WTC11 (cell line): ENCODE measurements at regions not wholly inside any gene's neighbourhood (a gene's known extent, or its start where the extent isn't known, plus 50 kb on each side); places are given as distances from the start of the nearest gene placed in this dataset.

Experiments used
- ATAC-seq: fragments of 200-7000 bp; cut with Tn5 transposase; 2 replicates; pipeline ENCODE4 v1.10.0; 2021; ENCODE audit warnings: mild to moderate bottlenecking, moderate library complexity
- CTCF ChIA-PET: fragments of 300-600 bp; sonication (Branson Sonifier 250); formaldehyde crosslinking; loops from one replicate; lab custom pipeline; 2021; ENCODE audit warnings: antibody characterized with exemption; lab: Charles Lee
- POLR2A ChIA-PET: fragments of 350-600 bp; sonication (Branson Sonifier 250); formaldehyde crosslinking; loops from one replicate; lab custom pipeline; 2021; ENCODE audit warnings: antibody characterized with exemption; lab: Charles Lee
- DNase-seq: peaks from one replicate; pipeline ENCODE4 v3.0.0; 2021; ENCODE audit warnings: low spot score
- H3K27ac Mint-ChIP-seq: 2 replicates; pipeline ENCODE4 v1.8.0; 2021; ENCODE audit warnings: mixed read lengths
- H3K27me3 Mint-ChIP-seq: 2 replicates; pipeline ENCODE4 v1.8.0; 2021; ENCODE audit warnings: low read depth, mild to moderate bottlenecking, moderate library complexity, mixed read lengths
- H3K36me3 Mint-ChIP-seq: 2 replicates; pipeline ENCODE4 v1.8.0; 2021; ENCODE audit warnings: mixed read lengths
- H3K4me1 Mint-ChIP-seq: 2 replicates; pipeline ENCODE4 v1.8.0; 2022; ENCODE audit warnings: mixed read lengths
- H3K4me3 Mint-ChIP-seq: 2 replicates; pipeline ENCODE4 v1.8.0; 2021; ENCODE audit warnings: mild to moderate bottlenecking, moderate library complexity, mixed read lengths
- H3K9me3 Mint-ChIP-seq: 2 replicates; pipeline ENCODE4 v1.8.0; 2021; ENCODE audit warnings: mixed read lengths
- ETV6 ChIP-seq: sonication (generic); formaldehyde crosslinking; IDR thresholded peaks from 2 replicates; pipeline ENCODE4 v1.8.1; 2022; ENCODE audit warnings: mild to moderate bottlenecking, missing genetic modification reagents
- HMGA2 ChIP-seq: fragments of 250-450 bp; sonication (Bioruptor Pico); IDR thresholded peaks from 2 replicates; pipeline ENCODE4 v1.4.0; 2021; ENCODE audit warnings: mild to moderate bottlenecking, moderate library complexity
- MXD4 ChIP-seq: fragments of 250-450 bp; sonication (Bioruptor Pico); IDR thresholded peaks from 2 replicates; pipeline ENCODE4 v1.8.0; 2021; ENCODE audit warnings: mild to moderate bottlenecking, moderate library complexity, borderline replicate concordance
- NR1H2 ChIP-seq: sonication (generic); formaldehyde crosslinking; IDR thresholded peaks from 2 replicates; pipeline ENCODE4 v1.9.0; 2021; ENCODE audit warnings: mild to moderate bottlenecking, moderate library complexity, missing genetic modification reagents
- NR2C2 ChIP-seq: sonication (generic); formaldehyde crosslinking; IDR thresholded peaks from 2 replicates; pipeline ENCODE4 v1.8.0; 2022; ENCODE audit warnings: mild to moderate bottlenecking, missing genetic modification reagents
- SMAD3 ChIP-seq: sonication (generic); formaldehyde crosslinking; IDR thresholded peaks from 2 replicates; pipeline ENCODE4 v1.8.0; 2022; ENCODE audit warnings: missing genetic modification reagents, mild to moderate bottlenecking, borderline replicate concordance
- SMAD4 ChIP-seq: sonication (generic); formaldehyde crosslinking; IDR thresholded peaks from 2 replicates; pipeline ENCODE4 v1.8.0; 2022; ENCODE audit warnings: mild to moderate bottlenecking, missing genetic modification reagents
- ZBTB21 ChIP-seq: sonication (generic); formaldehyde crosslinking; IDR thresholded peaks from 2 replicates; pipeline ENCODE4 v1.8.1; 2023; ENCODE audit warnings: mild to moderate bottlenecking, missing genetic modification reagents, borderline replicate concordance
- ZNF396 ChIP-seq: fragments of 250-450 bp; sonication (Bioruptor Pico); IDR thresholded peaks from 2 replicates; pipeline ENCODE4 v1.8.0; 2021; ENCODE audit warnings: mild to moderate bottlenecking, moderate library complexity, borderline replicate concordance
- ZNF423 ChIP-seq: fragments of 250-450 bp; sonication (Bioruptor Pico); IDR thresholded peaks from 2 replicates; pipeline ENCODE4 v2.1.2; 2022; ENCODE audit warnings: mild to moderate bottlenecking, moderate library complexity
- TF ChIP-seq, protein P1 (sequence below): fragments of 250-450 bp; sonication (Bioruptor Pico); IDR thresholded peaks from 2 replicates; pipeline ENCODE4 v2.1.2; 2022; ENCODE audit warnings: mild to moderate bottlenecking, moderate library complexity
- TF ChIP-seq, protein P2 (sequence below): sonication (generic); formaldehyde crosslinking; IDR thresholded peaks from 2 replicates; pipeline ENCODE4 v1.8.0; 2023; ENCODE audit warnings: missing genetic modification reagents
- TF ChIP-seq, protein P3 (sequence below): fragments of 200-600 bp; IDR thresholded peaks from 2 replicates; pipeline ENCODE4 v1.8.0; 2022; ENCODE audit warnings: antibody characterized with exemption
- TF ChIP-seq, protein P4 (sequence below): sonication (generic); formaldehyde crosslinking; IDR thresholded peaks from 2 replicates; pipeline ENCODE4 v1.8.1; 2022; ENCODE audit warnings: mild to moderate bottlenecking, missing genetic modification reagents, moderate library complexity, borderline replicate concordance
- TF ChIP-seq, protein P5 (sequence below): sonication (generic); formaldehyde crosslinking; IDR thresholded peaks from 2 replicates; pipeline ENCODE4 v1.8.1; 2022; ENCODE audit warnings: missing genetic modification reagents, borderline replicate concordance
- TF ChIP-seq, protein P6 (sequence below): sonication (generic); formaldehyde crosslinking; conservative IDR thresholded peaks from 2 replicates; pipeline ENCODE4 v1.8.1; 2022; ENCODE audit warnings: mild to moderate bottlenecking, missing genetic modification reagents
- TF ChIP-seq, protein P7 (sequence below): sonication (generic); formaldehyde crosslinking; IDR thresholded peaks from 2 replicates; pipeline ENCODE4 v1.8.0; 2022; ENCODE audit warnings: missing genetic modification reagents
- TF ChIP-seq, protein P8 (sequence below): fragments of 250-450 bp; sonication (Bioruptor Pico); IDR thresholded peaks from 2 replicates; pipeline ENCODE4 v1.9.0; 2021; ENCODE audit warnings: mild to moderate bottlenecking
- TF ChIP-seq, protein P9 (sequence below): sonication (generic); formaldehyde crosslinking; IDR thresholded peaks from 2 replicates; pipeline ENCODE4 v1.8.1; 2023; ENCODE audit warnings: mild to moderate bottlenecking, missing genetic modification reagents

DNA sequence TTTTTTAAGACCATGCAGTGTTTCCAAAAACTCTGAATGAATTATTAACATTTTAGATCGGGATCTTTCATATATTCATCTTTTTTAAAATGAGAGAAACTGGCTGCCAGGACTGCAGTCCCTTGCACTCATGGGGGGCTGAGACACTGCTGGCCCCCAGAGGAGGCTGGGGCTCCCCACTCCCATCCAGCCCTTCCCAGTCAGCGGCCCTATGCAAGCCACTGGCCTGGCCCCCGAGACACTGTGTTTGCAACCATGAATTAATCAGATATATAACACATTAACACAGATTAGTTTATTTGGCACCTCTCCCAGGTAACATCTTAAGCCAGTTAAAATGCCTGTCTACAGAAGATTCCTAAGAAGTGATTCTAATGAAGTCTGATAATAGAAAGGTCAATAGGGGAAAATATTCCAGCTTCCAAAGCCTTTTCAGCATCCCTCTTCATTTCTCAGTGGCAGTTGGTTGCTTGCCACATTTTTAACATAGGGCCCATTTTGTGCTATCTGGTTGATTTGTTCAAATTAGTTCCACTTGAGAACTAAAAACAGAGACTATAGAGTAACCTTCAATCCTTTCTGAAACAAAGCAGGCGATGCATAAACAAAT is 184.4 kb upstream of the FBXL4 start:
- peaks cover 19% of the 10 kb centered on the region for H3K4me1 Mint-ChIP-seq
- no peak overlapping the region for H3K4me3 Mint-ChIP-seq
- H3K9me3 Mint-ChIP-seq: no peaks in the 10 kb centered on the region
- no peaks in the 10 kb centered on the region for H3K36me3 Mint-ChIP-seq
- H3K27ac Mint-ChIP-seq: no peak overlapping the region
- POLR2A ChIA-PET: no interaction called here
- CTCF ChIA-PET: interaction anchor here (1.4 kb wide), 1 partner anchor 110 kb away, joined by 4 read pairs; no protein-coding TSS in a partner anchor
- no peaks in the 10 kb centered on the region; the same call in 1 of the 2 replicates for H3K27me3 Mint-ChIP-seq
- ATAC-seq (no peak), DNase-seq (no peak)
- TF ChIP-seq, protein P1, sequence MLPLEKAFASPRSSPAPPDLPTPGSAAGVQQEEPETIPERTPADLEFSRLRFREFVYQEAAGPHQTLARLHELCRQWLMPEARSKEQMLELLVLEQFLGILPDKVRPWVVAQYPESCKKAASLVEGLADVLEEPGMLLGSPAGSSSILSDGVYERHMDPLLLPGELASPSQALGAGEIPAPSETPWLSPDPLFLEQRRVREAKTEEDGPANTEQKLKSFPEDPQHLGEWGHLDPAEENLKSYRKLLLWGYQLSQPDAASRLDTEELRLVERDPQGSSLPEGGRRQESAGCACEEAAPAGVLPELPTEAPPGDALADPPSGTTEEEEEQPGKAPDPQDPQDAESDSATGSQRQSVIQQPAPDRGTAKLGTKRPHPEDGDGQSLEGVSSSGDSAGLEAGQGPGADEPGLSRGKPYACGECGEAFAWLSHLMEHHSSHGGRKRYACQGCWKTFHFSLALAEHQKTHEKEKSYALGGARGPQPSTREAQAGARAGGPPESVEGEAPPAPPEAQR: no peak
- TF ChIP-seq, protein P2, sequence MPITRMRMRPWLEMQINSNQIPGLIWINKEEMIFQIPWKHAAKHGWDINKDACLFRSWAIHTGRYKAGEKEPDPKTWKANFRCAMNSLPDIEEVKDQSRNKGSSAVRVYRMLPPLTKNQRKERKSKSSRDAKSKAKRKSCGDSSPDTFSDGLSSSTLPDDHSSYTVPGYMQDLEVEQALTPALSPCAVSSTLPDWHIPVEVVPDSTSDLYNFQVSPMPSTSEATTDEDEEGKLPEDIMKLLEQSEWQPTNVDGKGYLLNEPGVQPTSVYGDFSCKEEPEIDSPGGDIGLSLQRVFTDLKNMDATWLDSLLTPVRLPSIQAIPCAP: no peak
- TF ChIP-seq HMGA2 (no peak), SMAD4 (CRISPR knock-in tag) (no peak), ETV6 (no peak), MXD4 (CRISPR knock-in tag) (no peak), ZNF423 (CRISPR knock-in tag) (no peak), ZNF396 (CRISPR knock-in tag) (no peak), ZBTB21 (no peak), SMAD3 (CRISPR knock-in tag) (no peak), NR2C2 (CRISPR knock-in tag) (no peak), NR1H2 (CRISPR knock-in tag) (no peak)
- TF ChIP-seq, protein P3, sequence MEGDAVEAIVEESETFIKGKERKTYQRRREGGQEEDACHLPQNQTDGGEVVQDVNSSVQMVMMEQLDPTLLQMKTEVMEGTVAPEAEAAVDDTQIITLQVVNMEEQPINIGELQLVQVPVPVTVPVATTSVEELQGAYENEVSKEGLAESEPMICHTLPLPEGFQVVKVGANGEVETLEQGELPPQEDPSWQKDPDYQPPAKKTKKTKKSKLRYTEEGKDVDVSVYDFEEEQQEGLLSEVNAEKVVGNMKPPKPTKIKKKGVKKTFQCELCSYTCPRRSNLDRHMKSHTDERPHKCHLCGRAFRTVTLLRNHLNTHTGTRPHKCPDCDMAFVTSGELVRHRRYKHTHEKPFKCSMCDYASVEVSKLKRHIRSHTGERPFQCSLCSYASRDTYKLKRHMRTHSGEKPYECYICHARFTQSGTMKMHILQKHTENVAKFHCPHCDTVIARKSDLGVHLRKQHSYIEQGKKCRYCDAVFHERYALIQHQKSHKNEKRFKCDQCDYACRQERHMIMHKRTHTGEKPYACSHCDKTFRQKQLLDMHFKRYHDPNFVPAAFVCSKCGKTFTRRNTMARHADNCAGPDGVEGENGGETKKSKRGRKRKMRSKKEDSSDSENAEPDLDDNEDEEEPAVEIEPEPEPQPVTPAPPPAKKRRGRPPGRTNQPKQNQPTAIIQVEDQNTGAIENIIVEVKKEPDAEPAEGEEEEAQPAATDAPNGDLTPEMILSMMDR: no peak
- TF ChIP-seq, protein P4, sequence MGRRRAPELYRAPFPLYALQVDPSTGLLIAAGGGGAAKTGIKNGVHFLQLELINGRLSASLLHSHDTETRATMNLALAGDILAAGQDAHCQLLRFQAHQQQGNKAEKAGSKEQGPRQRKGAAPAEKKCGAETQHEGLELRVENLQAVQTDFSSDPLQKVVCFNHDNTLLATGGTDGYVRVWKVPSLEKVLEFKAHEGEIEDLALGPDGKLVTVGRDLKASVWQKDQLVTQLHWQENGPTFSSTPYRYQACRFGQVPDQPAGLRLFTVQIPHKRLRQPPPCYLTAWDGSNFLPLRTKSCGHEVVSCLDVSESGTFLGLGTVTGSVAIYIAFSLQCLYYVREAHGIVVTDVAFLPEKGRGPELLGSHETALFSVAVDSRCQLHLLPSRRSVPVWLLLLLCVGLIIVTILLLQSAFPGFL (CRISPR knock-in tag): no peak
- TF ChIP-seq, protein P5, sequence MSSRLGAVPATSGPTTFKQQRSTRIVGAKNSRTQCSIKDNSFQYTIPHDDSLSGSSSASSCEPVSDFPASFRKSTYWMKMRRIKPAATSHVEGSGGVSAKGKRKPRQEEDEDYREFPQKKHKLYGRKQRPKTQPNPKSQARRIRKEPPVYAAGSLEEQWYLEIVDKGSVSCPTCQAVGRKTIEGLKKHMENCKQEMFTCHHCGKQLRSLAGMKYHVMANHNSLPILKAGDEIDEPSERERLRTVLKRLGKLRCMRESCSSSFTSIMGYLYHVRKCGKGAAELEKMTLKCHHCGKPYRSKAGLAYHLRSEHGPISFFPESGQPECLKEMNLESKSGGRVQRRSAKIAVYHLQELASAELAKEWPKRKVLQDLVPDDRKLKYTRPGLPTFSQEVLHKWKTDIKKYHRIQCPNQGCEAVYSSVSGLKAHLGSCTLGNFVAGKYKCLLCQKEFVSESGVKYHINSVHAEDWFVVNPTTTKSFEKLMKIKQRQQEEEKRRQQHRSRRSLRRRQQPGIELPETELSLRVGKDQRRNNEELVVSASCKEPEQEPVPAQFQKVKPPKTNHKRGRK (CRISPR knock-in tag): no peak
- TF ChIP-seq, protein P6, sequence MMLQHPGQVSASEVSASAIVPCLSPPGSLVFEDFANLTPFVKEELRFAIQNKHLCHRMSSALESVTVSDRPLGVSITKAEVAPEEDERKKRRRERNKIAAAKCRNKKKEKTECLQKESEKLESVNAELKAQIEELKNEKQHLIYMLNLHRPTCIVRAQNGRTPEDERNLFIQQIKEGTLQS (CRISPR knock-in tag): no peak
- TF ChIP-seq, protein P7, sequence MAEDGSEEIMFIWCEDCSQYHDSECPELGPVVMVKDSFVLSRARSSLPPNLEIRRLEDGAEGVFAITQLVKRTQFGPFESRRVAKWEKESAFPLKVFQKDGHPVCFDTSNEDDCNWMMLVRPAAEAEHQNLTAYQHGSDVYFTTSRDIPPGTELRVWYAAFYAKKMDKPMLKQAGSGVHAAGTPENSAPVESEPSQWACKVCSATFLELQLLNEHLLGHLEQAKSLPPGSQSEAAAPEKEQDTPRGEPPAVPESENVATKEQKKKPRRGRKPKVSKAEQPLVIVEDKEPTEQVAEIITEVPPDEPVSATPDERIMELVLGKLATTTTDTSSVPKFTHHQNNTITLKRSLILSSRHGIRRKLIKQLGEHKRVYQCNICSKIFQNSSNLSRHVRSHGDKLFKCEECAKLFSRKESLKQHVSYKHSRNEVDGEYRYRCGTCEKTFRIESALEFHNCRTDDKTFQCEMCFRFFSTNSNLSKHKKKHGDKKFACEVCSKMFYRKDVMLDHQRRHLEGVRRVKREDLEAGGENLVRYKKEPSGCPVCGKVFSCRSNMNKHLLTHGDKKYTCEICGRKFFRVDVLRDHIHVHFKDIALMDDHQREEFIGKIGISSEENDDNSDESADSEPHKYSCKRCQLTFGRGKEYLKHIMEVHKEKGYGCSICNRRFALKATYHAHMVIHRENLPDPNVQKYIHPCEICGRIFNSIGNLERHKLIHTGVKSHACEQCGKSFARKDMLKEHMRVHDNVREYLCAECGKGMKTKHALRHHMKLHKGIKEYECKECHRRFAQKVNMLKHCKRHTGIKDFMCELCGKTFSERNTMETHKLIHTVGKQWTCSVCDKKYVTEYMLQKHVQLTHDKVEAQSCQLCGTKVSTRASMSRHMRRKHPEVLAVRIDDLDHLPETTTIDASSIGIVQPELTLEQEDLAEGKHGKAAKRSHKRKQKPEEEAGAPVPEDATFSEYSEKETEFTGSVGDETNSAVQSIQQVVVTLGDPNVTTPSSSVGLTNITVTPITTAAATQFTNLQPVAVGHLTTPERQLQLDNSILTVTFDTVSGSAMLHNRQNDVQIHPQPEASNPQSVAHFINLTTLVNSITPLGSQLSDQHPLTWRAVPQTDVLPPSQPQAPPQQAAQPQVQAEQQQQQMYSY (CRISPR knock-in tag): no peak
- TF ChIP-seq, protein P8, sequence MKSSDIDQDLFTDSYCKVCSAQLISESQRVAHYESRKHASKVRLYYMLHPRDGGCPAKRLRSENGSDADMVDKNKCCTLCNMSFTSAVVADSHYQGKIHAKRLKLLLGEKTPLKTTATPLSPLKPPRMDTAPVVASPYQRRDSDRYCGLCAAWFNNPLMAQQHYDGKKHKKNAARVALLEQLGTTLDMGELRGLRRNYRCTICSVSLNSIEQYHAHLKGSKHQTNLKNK (CRISPR knock-in tag): no peak
- TF ChIP-seq, protein P9, sequence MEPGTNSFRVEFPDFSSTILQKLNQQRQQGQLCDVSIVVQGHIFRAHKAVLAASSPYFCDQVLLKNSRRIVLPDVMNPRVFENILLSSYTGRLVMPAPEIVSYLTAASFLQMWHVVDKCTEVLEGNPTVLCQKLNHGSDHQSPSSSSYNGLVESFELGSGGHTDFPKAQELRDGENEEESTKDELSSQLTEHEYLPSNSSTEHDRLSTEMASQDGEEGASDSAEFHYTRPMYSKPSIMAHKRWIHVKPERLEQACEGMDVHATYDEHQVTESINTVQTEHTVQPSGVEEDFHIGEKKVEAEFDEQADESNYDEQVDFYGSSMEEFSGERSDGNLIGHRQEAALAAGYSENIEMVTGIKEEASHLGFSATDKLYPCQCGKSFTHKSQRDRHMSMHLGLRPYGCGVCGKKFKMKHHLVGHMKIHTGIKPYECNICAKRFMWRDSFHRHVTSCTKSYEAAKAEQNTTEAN: no peak
